Smooth muscle cell of the brain vasculature (primary cell): ENCODE measurements at regions not wholly inside any gene's neighbourhood (a gene's known extent, or its start where the extent isn't known, plus 50 kb on each side); places are given as distances from the start of the nearest gene placed in this dataset.

Source experiments
- DNase-seq: peaks from one replicate; pipeline ENCODE4 v3.0.0-alpha.2; 2012; ENCODE audit warnings: low read depth, low spot score

DNA sequence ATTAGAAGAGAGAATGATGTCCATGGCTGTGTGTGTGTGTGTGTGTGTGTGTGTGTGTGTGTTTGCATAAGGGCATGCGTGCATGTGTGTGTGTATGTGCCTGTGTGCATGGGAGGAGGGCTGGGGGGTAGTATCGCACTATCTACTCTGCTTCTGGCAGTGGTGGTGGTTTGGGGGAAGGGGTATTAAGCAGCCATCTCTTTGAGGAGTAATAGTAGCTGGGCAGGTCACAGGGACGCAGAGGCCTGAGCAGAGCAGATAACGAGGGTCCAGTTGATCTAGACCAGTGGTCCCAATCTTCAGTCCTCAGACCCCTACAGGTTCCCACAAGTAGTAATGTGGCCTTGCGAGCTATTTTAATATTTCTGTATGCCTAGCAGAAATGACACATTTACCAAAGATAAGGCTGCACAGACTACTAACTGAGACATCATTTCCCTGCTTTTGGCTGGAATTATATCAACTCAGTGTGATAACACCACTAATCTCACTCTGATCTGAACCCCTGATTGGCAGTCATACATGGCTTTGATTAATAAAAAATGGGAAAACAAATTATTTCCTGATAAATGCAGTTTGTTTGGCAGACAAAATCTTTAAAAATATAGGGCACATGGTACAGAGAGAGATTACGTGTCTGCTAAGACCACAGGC, 354.3 kb downstream of the BUD13 start:
- no peak for DNase-seq

DNA sequence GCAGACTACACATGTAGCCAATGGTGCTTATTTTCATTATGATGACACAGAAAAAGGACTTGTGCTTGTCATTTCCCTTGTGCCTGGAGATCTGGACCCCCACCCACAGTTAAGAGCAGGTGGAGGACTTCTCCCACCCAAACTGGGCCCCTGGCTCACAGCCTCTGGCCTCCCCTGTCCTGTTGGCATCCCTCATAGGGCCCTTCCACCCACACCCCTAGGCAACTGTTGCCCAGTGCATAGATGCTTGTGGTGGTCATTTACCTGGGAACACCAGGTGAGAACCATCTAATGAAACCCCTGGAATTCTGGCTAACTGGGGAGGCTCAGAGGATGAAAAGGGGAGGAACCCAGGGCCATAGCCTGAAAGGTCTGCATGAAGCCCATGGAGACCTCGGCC, 355.9 kb downstream of the BUD13 start:
- DNase-seq = no peak

DNA sequence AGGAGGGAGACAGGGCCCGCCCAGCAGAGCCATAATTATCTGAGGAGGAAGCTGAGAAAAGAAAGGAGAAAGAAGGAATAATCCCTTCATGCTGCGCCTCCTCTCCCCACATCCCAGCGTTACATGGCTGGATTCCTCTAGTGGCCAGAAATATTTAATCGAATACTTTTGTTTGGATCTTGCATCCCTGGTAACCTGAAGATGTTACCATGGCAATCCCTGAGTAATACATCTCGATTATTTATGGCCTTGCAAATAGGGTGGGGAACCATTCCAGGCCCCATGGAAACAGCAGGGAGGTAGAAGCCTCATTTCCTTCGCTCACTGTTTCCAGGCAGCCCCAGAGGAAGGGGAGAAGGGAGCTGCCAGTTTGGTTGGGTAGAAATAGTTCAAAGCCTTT, 357.7 kb downstream of the BUD13 start:
- no peak for DNase-seq

DNA sequence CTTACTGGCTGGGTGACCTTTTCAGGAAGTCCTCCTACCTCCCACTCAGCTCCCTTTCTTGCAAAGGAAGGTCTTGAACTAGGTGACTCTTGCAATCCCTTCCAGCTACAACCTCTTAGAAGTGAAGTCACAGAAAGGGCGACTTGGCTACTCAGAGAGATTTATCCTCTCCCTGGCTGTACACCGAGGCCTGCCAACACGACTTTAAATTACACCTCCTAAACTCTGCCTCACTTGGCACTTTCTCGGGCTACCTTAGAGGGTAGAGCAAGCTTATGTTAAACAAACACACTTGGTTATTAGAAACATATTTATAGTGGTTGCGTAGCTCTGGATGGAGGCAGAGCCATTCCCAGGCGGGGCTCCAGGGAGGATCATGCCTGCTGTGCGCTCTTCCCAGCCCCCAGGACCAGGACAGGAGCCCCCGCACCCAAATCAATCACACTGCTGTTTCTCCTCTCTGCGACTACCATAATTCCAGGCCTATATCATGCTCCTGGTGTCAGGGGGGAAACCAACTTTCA, 358.4 kb downstream of the BUD13 start:
- no peak for DNase-seq

DNA sequence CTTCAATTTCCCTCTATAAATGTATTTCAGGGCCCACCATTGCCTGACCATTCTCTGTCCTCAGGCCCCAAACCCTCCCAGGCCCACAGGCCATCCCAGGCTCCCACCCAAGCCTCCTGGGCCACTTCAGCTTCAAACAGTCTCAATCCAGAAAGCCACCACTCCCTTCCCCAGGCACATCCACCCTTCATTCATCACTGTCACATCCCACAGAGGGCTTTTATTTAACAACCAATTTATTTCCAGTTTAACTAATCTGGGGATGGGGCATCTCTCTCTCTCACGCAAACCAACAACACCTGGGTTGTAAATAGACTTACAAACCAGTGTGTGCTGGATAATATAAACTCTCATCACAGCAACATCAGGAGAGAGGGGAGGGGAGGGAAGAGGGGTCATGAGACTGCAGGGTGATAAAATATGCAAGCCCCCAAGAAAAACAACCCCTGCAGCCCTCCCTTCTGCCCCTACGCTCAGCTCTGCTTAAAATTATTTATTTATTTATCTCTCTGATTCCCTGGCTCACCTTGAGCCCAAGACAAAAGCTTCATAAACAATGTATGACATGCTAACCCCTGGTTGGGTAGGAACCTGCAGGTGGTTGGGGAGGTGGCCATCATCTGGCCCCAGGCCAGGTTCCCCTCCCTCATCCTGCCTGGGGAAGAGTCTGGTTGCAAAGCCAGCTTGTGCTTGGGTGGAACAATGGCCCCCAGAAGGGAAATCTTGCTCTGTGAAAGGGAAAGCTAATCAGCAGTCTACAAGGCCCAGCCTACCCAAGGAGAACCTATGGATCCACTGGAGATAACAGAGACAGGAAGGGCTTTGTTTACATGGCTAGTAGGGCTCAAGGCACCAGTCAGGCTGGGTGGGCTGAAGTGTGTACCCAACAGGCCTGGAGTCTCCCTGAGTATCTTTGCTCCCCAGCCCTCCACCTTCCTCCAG, 359.2 kb downstream of the BUD13 start:
- DNase-seq = no peak

DNA sequence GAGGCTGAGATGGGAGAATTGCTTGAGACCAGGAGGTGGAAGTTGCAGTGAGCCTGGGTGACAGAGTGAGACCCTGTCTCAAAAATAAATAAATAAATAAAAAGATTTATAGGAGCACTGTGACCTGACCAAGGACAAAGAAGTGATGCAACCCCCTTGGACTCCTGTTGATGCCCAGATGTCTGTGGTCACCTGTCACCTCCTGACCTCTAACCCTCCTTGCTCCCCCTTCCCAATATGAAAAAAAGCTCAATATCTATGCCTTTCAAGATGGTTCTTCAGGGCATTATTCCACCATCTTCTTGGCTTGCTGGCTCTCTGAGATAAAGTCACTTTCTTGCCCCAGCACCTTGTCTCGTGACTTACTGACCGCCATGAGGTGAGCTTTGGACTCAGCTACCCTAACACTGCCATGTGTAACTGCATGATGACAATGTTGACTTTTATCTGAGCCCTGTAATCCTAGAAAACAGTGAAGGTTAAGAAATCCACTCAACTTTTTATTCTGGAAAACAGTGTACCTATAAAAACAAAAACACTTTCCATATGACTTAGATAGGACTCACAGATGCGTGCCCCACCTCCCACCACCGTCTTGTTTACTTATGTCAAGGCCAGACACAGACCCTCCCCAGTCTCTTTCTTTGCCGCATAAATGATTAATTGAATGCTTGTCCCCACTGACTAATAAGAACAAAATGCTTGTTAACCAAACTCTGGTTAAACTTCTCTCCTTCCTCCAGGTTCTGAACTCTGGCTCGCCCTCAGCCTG, 360.5 kb downstream of the BUD13 start:
- no peak for DNase-seq

DNA sequence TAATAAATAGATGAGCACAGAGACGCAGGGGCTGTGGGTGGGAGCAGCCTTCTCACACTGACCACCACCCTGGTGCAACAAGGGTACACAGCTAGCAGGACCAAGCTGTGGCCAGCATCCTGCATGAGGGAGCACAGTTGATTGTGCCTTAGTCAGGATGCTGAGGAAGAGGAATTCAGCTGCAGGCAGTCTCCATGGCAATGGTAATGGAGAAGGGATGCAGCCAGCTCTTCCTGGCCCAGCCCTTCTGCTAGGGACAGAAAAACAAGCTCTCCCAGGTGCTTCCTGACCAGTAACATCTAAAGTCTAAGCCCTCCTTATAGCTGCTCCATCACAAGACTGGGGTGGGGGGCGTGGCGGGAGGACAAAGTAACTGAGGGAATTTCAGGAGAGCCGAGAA, 363.5 kb downstream of the BUD13 start:
- DNase-seq = no peak

DNA sequence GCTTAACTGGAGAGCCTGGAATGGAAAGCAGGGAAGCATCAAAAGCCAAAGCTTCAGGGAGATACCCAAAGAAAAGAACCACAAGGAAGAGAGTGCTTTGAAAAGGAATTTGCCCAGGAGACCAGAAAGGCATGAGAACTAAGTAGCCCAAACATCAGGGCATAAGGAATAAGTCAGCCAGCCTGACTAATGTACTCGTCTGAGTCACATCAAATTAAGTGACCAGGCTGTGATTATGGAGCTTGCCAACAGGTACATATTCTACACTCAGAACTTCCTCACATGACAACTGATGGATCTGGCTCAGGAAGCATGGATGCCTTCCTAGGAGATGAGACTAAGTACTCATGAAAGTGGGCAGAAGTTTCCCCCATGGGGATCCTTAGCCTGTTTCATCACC, 366.7 kb downstream of the BUD13 start:
- no peak for DNase-seq

DNA sequence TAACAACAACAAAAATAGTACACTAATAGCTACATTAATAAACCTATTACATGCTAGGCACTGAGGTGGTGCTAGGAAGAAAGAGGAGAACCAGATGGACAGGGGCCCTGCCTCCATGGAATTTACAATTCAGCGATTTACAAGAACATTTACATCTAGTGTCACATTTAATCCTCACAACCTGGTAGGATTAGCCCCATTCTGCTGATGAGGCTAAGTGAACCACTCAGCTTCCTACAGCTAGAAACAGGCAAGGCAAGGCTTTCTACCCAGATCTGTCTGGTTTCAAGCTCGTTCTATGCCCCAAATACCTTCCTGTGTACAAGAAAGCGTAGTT, 368.4 kb downstream of the BUD13 start:
- DNase-seq = no peak

DNA sequence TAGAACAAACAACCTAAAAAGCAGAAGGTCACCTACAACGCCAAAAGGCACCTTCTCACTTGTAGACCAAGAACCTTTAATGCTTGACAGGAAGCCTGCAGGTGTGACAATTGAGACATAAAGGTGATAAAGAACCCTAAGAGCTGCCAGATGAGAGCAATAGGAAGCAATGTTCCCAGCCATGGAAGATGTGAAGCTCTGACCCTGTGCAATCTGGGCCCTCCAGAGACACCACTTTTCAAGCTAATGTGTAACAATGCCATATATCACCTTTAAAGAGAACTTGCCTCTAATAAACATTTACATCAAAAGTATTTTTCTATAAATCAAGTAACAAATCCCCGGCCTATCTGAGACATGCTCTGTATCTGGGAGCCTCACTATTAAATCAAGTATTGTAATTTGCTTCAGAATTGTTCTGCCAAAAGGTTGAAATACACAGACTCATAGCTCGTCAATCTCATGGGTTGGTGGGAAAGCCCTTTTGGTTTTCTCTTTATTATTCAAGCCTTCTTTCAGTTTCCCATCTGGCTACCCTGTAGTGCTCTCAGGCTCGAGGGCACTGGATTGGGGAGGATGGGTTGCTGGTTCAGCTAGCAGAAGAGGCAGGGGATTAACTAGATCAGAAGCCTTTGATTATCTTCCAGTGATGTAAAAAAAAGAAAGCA, 368.9 kb downstream of the BUD13 start:
- DNase-seq = no peak

DNA sequence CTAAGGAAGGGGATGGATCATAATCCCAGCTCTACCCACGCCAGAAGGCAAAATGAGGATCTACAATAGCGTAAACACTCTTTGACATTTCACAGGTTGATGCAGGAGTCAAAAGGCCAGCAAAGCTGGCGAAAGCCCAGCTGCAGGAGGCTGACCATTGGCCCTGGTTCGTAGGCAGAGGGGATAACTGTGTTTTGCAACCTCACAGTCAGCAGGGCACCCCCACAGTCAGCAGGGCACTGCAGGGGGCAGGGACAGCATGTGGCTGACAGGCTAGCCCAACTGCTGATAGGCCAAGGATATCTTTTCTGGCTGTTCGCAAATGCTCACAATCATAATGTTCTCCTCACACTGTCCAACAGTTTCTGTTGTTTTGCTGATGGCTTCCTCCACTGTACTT, 372.7 kb downstream of the BUD13 start:
- DNase-seq = no peak

DNA sequence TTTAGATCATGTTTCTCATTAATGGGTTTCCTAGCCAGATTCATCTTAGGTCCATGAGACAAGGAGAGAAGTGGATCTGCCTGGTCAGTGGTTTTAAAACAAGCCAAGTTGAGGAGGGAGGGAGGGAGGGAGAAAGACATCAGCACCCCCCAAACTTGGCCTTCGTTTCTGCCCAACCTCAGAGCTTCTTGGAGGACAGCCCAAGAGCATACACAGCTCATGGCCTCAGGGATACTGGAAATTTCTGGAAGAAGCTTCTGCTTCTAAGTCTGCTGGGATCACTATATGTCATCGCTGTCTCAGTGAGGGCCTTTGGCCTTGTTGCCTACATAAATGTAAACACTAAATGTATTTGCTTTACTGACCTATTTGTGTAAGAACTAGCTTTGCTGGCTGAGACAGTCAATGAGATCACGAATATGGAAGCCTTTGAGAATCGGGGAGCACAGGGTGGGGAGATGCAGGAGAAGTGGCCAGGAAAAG, 375.1 kb downstream of the BUD13 start:
- no peak for DNase-seq

DNA sequence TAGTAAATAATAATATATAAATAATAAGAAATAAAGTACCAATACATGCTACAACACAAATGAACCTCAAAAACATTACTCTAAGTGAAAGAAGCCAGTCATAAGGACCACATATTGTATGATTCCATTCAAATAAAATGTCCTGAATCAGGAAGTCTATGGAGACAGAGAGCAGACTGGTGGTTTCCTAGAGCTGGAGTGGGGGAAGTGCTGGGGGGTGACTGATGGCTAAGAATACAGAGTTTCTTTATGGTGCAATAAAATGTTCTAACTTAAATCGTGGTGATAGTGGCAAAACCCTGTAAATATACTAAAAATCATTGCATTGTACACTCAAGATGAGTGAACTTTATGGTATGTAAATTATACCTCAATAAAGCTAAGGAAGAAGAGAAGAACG, 376.5 kb downstream of the BUD13 start:
- no peak for DNase-seq

DNA sequence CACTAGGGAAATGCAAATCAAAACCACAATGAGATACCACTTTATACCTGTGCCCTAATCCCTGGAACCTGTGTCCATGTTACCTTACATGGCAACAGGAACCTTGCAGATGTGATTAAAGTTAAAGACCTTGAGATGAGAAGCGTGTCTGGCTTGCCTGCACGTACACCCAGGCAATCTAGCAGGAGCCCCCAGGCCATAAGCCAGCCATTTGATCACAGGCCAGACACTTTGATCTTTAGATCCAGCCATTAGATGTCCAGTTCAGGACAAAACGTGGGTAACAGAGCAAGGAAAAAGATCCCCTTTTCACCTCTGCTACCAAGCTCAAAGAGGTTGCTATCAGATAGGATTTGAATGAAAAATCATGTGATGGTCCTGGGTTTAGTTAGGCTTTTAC, 378.8 kb downstream of the BUD13 start:
- DNase-seq = no peak

DNA sequence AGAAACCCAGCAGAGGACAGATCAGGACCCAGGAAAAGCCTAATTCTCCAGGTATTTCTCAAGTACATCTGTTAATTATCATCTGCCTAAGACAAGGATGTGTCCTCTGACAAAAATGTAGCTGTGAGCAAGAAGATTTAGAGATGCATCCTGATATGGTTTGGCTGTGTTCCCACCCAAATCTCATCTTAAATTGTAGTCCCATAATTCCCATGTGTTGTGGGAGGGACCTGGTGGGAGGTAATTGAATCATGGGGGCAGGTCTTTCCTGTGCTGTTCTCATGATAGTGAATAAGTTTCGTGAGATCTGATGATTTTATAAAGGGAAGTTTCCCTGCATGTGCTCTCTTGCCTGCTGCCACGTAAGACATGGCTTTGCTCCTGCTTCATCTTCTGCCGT, 381.8 kb downstream of the BUD13 start:
- DNase-seq = no peak

DNA sequence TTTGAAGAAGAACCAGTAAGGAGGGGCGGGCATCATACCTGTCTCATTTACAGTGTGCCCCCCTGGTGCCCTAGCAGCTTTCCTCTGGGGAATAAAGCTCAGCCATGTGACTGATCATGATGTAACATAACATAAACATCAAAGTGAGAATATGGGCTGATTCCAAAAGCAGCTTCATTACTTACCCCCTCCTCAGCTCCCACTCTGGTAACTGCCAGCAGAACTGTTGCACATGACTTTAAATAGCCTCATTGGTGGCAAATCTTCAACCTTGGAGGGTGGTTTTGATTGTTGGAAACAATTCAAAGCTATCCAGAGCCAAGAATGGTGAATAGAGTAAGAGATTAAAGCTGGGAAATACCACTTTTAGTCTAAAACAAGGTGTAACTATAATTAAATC, 384.6 kb downstream of the BUD13 start:
- no peak for DNase-seq

DNA sequence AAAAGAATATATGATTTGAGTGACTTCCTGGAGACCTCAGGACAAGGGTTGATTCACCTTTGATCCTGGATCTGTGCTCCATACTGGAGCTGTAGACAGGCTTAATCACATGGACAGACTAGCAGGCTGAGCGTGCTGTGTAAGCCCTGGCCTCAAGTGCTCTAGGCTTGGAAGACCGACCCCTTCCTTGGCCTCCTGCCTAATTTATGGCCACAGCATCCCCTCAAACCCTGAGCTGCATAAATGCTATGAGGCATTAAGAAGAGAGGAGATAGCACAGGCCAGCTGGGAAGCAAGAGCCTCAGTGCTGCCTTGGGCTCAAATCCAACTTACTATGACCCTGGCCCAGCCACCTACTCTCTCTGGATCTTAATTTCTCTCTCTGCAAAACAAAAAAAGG, 385.1 kb downstream of the BUD13 start:
- no peak for DNase-seq

DNA sequence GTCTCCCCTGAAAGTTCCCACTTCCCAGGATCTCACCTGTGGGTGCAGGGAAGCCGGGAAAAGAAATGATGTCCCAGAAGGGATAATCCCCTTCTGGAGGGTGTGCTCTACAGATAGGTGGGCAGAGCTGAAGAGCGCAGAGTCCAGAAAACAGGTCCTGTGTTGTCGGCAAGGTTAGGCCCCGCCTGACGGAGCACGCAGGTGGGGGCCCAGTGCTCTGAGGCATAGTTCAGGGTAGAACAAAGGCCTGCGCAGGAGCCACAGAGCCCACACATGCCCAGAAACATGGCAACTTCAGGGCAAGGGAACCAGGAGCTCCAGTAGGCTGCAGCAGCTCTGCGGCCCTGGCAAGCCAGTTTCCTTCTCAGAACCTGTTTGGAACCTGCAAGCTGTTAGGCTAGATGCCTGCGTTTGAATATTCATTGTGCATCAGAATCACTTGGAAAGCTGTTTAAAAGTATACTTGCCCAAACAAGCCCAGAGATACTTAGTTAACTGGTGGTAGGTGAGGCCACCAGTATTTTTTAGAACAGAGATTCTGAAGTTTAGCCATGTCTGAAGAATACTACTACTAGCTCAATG, 386.6 kb downstream of the BUD13 start:
- DNase-seq = no peak

DNA sequence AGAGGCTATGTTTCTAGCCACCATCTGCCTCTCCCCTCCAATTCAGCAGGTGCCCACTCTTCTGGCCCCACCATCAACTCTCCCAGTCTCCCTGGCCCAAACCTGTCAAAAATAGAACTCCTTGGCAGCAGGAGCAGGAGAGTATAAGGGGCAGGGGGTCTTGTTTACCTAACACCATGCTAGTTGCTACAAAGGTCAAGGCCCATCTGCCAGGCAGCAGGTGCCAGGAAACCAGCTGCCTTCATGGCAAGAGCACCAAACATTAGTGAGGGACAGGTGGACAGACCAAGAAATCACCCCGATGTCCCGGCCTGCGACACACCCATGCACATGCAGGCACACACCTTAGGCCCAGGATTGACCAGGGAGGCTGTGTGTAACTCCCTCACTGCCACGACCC, 387.9 kb downstream of the BUD13 start:
- no peak for DNase-seq

DNA sequence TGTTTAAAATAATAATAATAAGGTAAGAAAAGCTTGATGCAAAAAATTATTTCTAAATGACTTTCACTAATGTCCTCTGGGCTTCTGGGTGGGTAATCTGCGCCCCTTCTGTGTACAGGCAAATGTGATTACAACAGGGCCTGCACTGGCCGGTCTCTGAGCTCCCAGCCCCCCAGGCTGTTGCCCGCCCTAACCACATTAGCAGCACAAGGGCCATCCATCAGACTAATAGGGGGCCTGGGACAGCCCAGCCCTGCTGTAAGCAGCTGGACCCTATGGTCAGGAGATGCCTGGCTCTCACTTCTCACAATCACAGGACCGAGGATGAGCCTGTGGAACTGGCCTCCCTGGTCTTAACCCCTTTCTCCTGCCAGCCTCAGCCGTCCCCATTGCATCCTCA, 388.4 kb downstream of the BUD13 start:
- no peak for DNase-seq

DNA sequence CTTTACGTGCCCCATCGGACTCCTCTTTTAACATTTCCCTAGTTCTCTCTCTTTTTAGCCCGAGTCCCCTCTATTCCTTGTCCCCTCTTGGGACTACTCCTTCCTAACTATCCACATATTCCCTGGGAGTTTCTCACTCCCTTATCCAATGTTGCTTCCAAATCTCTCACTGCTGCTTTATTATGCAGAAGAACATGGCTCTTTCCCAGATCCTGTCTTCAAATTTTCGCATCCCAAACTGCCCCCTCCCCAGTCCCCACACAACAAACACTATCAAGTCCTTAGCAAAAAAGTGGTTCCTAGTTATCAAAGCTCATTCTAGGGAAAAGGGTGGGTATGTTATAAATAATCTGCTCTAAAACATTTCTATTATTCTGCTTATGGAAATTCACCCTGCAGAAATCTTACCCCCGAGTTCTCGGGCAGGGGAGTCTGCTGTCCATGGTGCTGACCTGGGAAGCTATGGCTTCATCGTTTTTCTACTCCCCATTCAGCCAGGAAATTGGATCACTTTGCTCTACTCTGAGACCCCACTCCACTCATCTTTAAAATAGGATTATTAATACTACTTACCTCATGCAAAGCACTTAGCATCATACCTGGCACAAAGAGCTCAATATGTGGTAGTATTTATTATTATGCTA, 393.5 kb downstream of the BUD13 start:
- DNase-seq = no peak
